Esophagus squamous epithelium (tissue), 5 donors: ENCODE measurements at regions not wholly inside any gene's neighbourhood (a gene's known extent, or its start where the extent isn't known, plus 50 kb on each side); places are given as distances from the start of the nearest gene placed in this dataset.
"Not testable (repeated sequence)": the region's sequence is repeated elsewhere in the genome, so short reads cannot be mapped to it uniquely, and the experiment has no call there.

ENCODE experiments used
- DNase-seq: peaks from one replicate; lab custom pipeline; 2025; lab: John Stamatoyannopoulos, UW
- H3K27ac ChIP-seq, 4 donors: fragments of 200-600 bp; sonication (generic); one replicate each; pipeline ENCODE4 v1.5.1; 2016 to 2019; ENCODE audit warnings: mild to moderate bottlenecking in 1 of 4
- H3K27me3 ChIP-seq, 4 donors: fragments of 200-600 bp; sonication (generic); 1 replicate in 3 of 4; 2 replicates in 1 of 4; pipeline versions ENCODE4 v1.5.1 to v1.6.0; 2017 to 2021; ENCODE audit warnings: antibody characterized with exemption in 1 of 4
- H3K36me3 ChIP-seq, 3 donors: fragments of 200-600 bp; sonication (generic); one replicate each; pipeline ENCODE4 v1.5.1; 2016 to 2019
- H3K4me1 ChIP-seq, 3 donors: fragments of 200-600 bp; sonication (generic); one replicate each; pipeline ENCODE4 v1.5.1; 2017 to 2019
- H3K4me3 ChIP-seq, 4 donors: fragments of 200-600 bp; sonication (generic); 1 replicate in 3 of 4; 2 replicates in 1 of 4; pipeline ENCODE4 v1.5.1; 2016 to 2019; ENCODE audit warnings: mild to moderate bottlenecking in 2 of 4, moderate library complexity in 1 of 4
- H3K9me3 ChIP-seq, 3 donors: fragments of 200-600 bp; sonication (generic); one replicate each; pipeline ENCODE4 v1.5.1; 2016 to 2019
- CTCF ChIP-seq, 6 experiments: fragments of 450-650 bp in 4 of 6; fragments of 200-600 bp in 2 of 6; sonication (generic) in 2 of 6; IDR thresholded peaks; one replicate each; pipeline ENCODE4 v1.5.1; 2016 to 2019; ENCODE audit warnings: antibody characterized with exemption in 6 of 6, mild to moderate bottlenecking in 4 of 6, moderate library complexity in 4 of 6
- POLR2A ChIP-seq, 4 donors: fragments of 450-650 bp; IDR thresholded peaks; one replicate each; pipeline ENCODE4 v1.6.1; 2017; ENCODE audit warnings: antibody characterized with exemption in 4 of 4, mild to moderate bottlenecking in 4 of 4, moderate library complexity in 3 of 4
- WGBS, 2 donors: methylation state at CpG; one replicate each; pipeline ENCODE4 v1.1.5; 2018; 5-methylcytosine and 5-hydroxymethylcytosine counted together
- intact Hi-C: fragments of 100-400 bp; cut with DNase I; formaldehyde crosslinking; loops from one replicate; pipeline ENCODE4 v1.15.0; 2022
- donor health status: DM: yes; HTN: yes; CAD: no.

- Histone ChIP-seq H3K4me1 (peaks cover 0 to 3% (median 0%) of the 10 kb centered on the region in 3 donors), H3K27me3 (no peaks in the 10 kb centered on the region), H3K27ac (no peak overlapping the region), H3K36me3 (no peaks in the 10 kb centered on the region), H3K9me3 (no peaks in the 10 kb centered on the region), H3K4me3 (no peak overlapping the region)
- WGBS, 2 donors = 66 to 75% methylated on average over 3 of the region's 3 CpGs
- TF ChIP-seq POLR2A (IDR thresholded peaks at IDR 0.05) (no peak), CTCF (IDR thresholded peaks at IDR 0.05) (no peak)
- intact Hi-C loops = no loop called here
- DNase-seq = no peak
These were observed 70.8 kb upstream of the TEAD1 start for GRCh38 chr11:12603143-12604088.

GRCh38 chr11:12604557-12605153 is 69.6 kb upstream of the TEAD1 start:
- Histone ChIP-seq H3K27ac (no peak overlapping the region), H3K4me3 (no peak overlapping the region), H3K4me1 (no peaks in the 10 kb centered on the region), H3K27me3 (no peaks in the 10 kb centered on the region), H3K9me3 (no peaks in the 10 kb centered on the region), H3K36me3 (no peaks in the 10 kb centered on the region)
- DNase-seq = no peak
- WGBS, 2 donors = 63 to 64% methylated on average over 1 of the region's 1 CpG
- TF ChIP-seq CTCF (IDR thresholded peaks at IDR 0.05) = no peak
- TF ChIP-seq POLR2A (IDR thresholded peaks at IDR 0.05) = no peak
- intact Hi-C loops = no loop called here

DNA sequence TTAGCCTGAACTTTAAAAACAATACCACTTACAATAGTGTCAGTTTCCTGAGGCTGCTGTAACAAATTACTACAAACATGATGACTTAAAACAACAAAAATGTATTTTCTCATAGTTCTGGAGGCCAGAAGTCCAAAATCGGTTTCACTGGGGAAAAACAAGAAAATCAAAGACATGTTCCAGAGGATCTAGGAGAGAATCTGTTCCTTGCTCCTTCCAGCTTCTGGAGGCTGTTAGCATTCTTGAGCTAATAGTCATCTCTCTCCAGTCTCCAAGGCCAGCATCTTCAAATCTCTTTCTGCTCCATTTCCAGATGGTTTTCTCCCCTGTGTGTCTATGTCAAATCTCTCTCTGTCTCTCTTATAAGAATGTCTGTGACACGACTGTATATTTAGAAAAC is 67.6 kb upstream of the TEAD1 start:
- peaks cover 0 to under 1% (median 0%) of the 10 kb centered on the region in 3 donors for H3K9me3 ChIP-seq
- no peak overlapping the region for H3K4me3 ChIP-seq
- no peaks in the 10 kb centered on the region for H3K27me3 ChIP-seq
- TF ChIP-seq POLR2A (IDR thresholded peaks at IDR 0.05) (no peak), CTCF (IDR thresholded peaks at IDR 0.05) (no peak)
- no peaks in the 10 kb centered on the region for H3K4me1 ChIP-seq
- intact Hi-C loops = no loop called here
- no peaks in the 10 kb centered on the region for H3K36me3 ChIP-seq
- no peak for DNase-seq
- WGBS, 2 donors = 25 to 64% methylated on average over 2 of the region's 2 CpGs
- H3K27ac ChIP-seq = no peak overlapping the region

GRCh38 chr11:12608678-12609077 is 65.5 kb upstream of the TEAD1 start:
- H3K27ac ChIP-seq, H3K27me3 ChIP-seq, H3K36me3 ChIP-seq, H3K9me3 ChIP-seq, H3K4me3 ChIP-seq, DNase-seq, H3K4me1 ChIP-seq, intact Hi-C loops: not testable (repeated sequence)
- WGBS, 2 donors = 75 to 83% methylated on average over 5 of the region's 5 CpGs

DNA sequence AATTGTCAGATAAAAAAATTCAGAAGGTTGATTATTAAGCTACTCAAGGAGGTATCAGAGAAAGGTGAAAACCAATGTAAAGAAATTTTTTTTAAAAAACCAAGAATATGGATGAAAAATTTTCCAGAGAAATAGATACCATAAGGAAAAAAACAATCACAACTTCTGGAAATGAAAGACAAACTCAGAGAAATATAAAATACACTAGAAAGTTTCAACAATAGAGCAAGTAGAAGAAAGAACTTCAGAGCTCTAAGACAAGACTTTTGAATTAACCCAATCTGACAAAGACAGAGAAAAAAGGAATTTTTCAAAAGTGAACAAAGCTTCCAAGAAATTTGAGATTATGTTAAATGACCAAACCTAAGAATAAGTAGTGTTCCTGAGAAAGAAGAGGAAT is 62.9 kb upstream of the TEAD1 start:
- DNase-seq = no peak
- H3K9me3 ChIP-seq = peaks cover 0 to 7% (median 0%) of the 10 kb centered on the region in 3 donors
- H3K4me3 ChIP-seq = no peak overlapping the region
- H3K36me3 ChIP-seq = no peaks in the 10 kb centered on the region
- no peaks in the 10 kb centered on the region for H3K27me3 ChIP-seq
- H3K27ac ChIP-seq = no peak overlapping the region
- intact Hi-C loops = no loop called here
- TF ChIP-seq CTCF (IDR thresholded peaks at IDR 0.05) (no peak), POLR2A (IDR thresholded peaks at IDR 0.05) (no peak)
- H3K4me1 ChIP-seq = no peaks in the 10 kb centered on the region
